ENCODE measurements at regions not wholly inside any gene's neighbourhood (a gene's known extent, or its start where the extent isn't known, plus 50 kb on each side); places are given as distances from the start of the nearest gene placed in this dataset.

DNA sequence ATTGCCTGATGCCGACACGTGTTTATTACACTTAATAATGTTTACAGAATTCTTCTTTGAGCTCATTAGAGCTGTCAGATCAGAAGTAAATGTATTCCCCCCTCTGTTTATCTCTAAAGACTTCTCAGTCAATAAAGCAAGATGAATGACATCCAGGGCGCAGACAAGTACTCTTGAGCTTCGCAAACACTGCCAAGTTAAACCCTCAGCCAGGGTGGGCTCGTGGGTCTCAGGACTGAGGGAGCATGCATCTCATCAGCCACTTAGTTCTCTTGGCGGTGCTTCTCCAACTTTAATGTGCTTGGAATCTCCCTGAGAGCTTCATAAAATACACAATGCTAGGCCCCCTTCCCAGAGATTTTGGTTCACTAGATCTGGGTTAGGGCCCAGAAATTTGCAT, 333.9 kb upstream of the THRB start:
- Histone ChIP-seq H3K36me3 (ENCODE audit: control insufficient read depth, insufficient read depth, low read length) (no peaks in the 10 kb centered on the region), H3K27me3 (ENCODE audit: control insufficient read depth, insufficient read depth, low read length) (no peaks in the 10 kb centered on the region), H3K4me3 (ENCODE audit: low read depth, low read length) (no peak overlapping the region), H3K9me3 (ENCODE audit: control insufficient read depth in 2 of 2, low read length in 2 of 2) (no peaks in the 10 kb centered on the region), H3K27ac (ENCODE audit: insufficient read depth, low read length, poor library complexity, severe bottlenecking) (no peak overlapping the region), H3K4me1 (ENCODE audit: control insufficient read depth, insufficient read depth, low read length, poor library complexity, severe bottlenecking) (no peaks in the 10 kb centered on the region)
- peaks cover 12% of the 10 kb centered on the region for H3K27me3 Mint-ChIP-seq
- H3K27ac Mint-ChIP-seq = no peak overlapping the region
- ATAC-seq (ENCODE audit: low read depth in 2 of 2) (no peak), DNase-seq (no peak)
- H3K4me1 Mint-ChIP-seq = no peaks in the 10 kb centered on the region
- peaks cover 0 to 7% (median 4%) of the 10 kb centered on the region in 7 donors for H3K9me3 Mint-ChIP-seq
- no peaks in the 10 kb centered on the region for H3K36me3 Mint-ChIP-seq
- no peak overlapping the region for H3K4me3 Mint-ChIP-seq

DNA sequence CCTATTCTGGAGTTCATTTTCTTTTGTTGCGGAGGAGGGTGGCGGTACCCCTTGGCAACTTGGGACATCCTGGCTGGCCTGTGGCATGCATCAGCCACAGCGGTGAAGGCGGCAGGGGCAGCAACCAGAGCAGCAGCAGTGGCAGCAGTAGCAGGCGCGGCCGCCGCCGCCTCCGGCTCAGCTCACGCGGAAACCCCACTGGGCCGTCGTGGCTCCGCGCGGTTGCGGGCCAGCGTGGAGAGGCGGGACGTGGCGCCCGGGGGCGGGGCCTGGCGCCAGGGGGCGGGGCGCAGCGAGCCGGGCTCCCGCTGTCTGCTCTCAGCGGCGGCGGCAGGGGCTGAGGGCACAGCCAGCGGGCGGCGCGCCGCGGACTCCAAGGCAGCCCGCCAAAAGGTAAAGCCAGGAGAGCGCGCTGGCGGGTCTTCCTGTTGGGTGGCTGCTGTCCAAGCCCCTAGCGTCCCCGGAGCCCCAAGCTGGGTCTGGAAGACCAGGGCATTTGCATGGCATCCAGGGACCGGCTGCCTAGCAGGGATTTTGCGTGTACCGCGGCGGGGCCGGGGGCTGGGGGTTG, 334.4 kb upstream of the THRB start:
- Mint-ChIP-seq H3K27me3 (peaks cover 12% of the 10 kb centered on the region), H3K36me3 (no peaks in the 10 kb centered on the region), H3K27ac (no peak overlapping the region), H3K4me3 (no peak overlapping the region), H3K4me1 (no peaks in the 10 kb centered on the region), H3K9me3 (peaks cover 0 to 7% (median 4%) of the 10 kb centered on the region in 7 donors)
- ATAC-seq (ENCODE audit: low read depth in 2 of 2) (no peak), DNase-seq (no peak)
- Histone ChIP-seq H3K27ac (ENCODE audit: insufficient read depth, low read length, poor library complexity, severe bottlenecking) (no peak overlapping the region), H3K4me3 (ENCODE audit: low read depth, low read length) (no peak overlapping the region), H3K9me3 (ENCODE audit: control insufficient read depth in 2 of 2, low read length in 2 of 2) (no peaks in the 10 kb centered on the region), H3K27me3 (ENCODE audit: control insufficient read depth, insufficient read depth, low read length) (no peaks in the 10 kb centered on the region), H3K4me1 (ENCODE audit: control insufficient read depth, insufficient read depth, low read length, poor library complexity, severe bottlenecking) (no peaks in the 10 kb centered on the region), H3K36me3 (ENCODE audit: control insufficient read depth, insufficient read depth, low read length) (no peaks in the 10 kb centered on the region)

- Histone ChIP-seq H3K9me3 (ENCODE audit: control insufficient read depth in 2 of 2, low read length in 2 of 2) (no peaks in the 10 kb centered on the region), H3K36me3 (ENCODE audit: control insufficient read depth, insufficient read depth, low read length) (no peaks in the 10 kb centered on the region), H3K4me1 (ENCODE audit: control insufficient read depth, insufficient read depth, low read length, poor library complexity, severe bottlenecking) (no peaks in the 10 kb centered on the region), H3K27ac (ENCODE audit: insufficient read depth, low read length, poor library complexity, severe bottlenecking) (no peak overlapping the region), H3K4me3 (ENCODE audit: low read depth, low read length) (no peak overlapping the region), H3K27me3 (ENCODE audit: control insufficient read depth, insufficient read depth, low read length) (no peaks in the 10 kb centered on the region)
- DNase-seq (no peak), ATAC-seq (ENCODE audit: low read depth in 2 of 2) (no peak)
- peaks cover 12% of the 10 kb centered on the region for H3K27me3 Mint-ChIP-seq
- peaks cover 0 to 8% (median 4%) of the 10 kb centered on the region in 7 donors for H3K9me3 Mint-ChIP-seq
- no peak overlapping the region for H3K27ac Mint-ChIP-seq
- H3K36me3 Mint-ChIP-seq = no peaks in the 10 kb centered on the region
- no peaks in the 10 kb centered on the region for H3K4me1 Mint-ChIP-seq
- no peak overlapping the region for H3K4me3 Mint-ChIP-seq
Measured at GRCh38 chr3:24829629-24830229, 335.1 kb upstream of the THRB start.

- Mint-ChIP-seq H3K9me3 (peaks cover 0 to 12% (median 6%) of the 10 kb centered on the region in 7 donors), H3K36me3 (no peaks in the 10 kb centered on the region), H3K4me3 (no peak overlapping the region), H3K4me1 (no peaks in the 10 kb centered on the region), H3K27me3 (peaks cover 12% of the 10 kb centered on the region), H3K27ac (no peak overlapping the region)
- DNase-seq (no peak), ATAC-seq (ENCODE audit: low read depth in 2 of 2) (no peak)
- no peak overlapping the region for H3K4me3 ChIP-seq (ENCODE audit: low read depth, low read length)
- no peak overlapping the region for H3K27ac ChIP-seq (ENCODE audit: insufficient read depth, low read length, poor library complexity, severe bottlenecking)
- H3K36me3 ChIP-seq (ENCODE audit: control insufficient read depth, insufficient read depth, low read length) = no peaks in the 10 kb centered on the region
- H3K9me3 ChIP-seq (ENCODE audit: control insufficient read depth in 2 of 2, low read length in 2 of 2) = no peaks in the 10 kb centered on the region
- H3K27me3 ChIP-seq (ENCODE audit: control insufficient read depth, insufficient read depth, low read length) = no peaks in the 10 kb centered on the region
- H3K4me1 ChIP-seq (ENCODE audit: control insufficient read depth, insufficient read depth, low read length, poor library complexity, severe bottlenecking) = no peaks in the 10 kb centered on the region
Measured at GRCh38 chr3:24830230-24831152, 335.8 kb upstream of the THRB start.

- Histone ChIP-seq H3K9me3 (ENCODE audit: control insufficient read depth in 2 of 2, low read length in 2 of 2) (no peaks in the 10 kb centered on the region), H3K4me1 (ENCODE audit: control insufficient read depth, insufficient read depth, low read length, poor library complexity, severe bottlenecking) (no peaks in the 10 kb centered on the region), H3K27me3 (ENCODE audit: control insufficient read depth, insufficient read depth, low read length) (no peaks in the 10 kb centered on the region), H3K36me3 (ENCODE audit: control insufficient read depth, insufficient read depth, low read length) (no peaks in the 10 kb centered on the region), H3K27ac (ENCODE audit: insufficient read depth, low read length, poor library complexity, severe bottlenecking) (no peak overlapping the region), H3K4me3 (ENCODE audit: low read depth, low read length) (no peak overlapping the region)
- Mint-ChIP-seq H3K4me1 (no peaks in the 10 kb centered on the region), H3K36me3 (no peaks in the 10 kb centered on the region), H3K4me3 (no peak overlapping the region), H3K9me3 (peaks cover 0 to 12% (median 6%) of the 10 kb centered on the region in 7 donors), H3K27me3 (peaks cover 12% of the 10 kb centered on the region), H3K27ac (no peak overlapping the region)
- ATAC-seq (ENCODE audit: low read depth in 2 of 2) (no peak), DNase-seq (no peak)
Measured at GRCh38 chr3:24831221-24831620, 336.6 kb upstream of the THRB start.

DNA sequence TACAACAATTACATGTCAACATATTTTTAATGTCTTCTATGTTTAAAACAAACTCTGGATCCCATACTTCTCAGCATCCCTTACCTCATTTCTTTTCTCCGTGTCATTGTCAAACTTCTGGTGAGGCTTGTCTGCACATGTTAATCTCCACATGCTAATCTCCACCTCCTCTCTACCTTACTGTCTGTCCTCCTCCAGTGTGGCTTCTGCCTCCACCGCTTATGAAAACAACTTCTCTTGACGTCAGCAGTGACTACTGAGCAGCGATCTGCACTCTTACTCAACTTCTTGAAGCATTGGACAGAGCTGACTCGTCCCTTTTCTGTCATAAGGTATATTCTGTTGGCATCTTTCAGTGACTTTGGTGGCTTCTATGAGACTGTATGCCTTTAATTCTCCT, 338.2 kb upstream of the THRB start:
- peaks cover 0 to 12% (median 4%) of the 10 kb centered on the region in 7 donors for H3K9me3 Mint-ChIP-seq

DNA sequence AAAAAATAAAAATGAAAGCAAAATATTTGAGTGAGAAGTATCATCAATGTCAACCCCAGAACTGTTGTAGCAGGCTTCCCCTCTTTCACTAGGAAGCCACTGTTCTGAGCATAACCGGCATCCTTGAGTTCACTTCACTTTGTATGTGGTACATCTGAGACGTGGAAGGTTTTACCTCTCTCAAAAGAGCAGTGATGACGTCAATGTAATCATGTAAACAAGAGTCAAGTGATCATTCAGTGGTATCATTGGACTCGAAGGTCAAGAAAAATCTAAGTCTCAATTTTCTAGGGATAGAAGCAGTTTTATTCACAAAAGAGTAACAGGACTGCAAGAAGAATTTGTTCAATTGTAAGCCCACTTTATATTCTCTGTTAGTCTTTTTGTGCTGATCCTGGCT, 339.8 kb upstream of the THRB start:
- Mint-ChIP-seq H3K36me3 (no peaks in the 10 kb centered on the region), H3K4me3 (no peak overlapping the region), H3K27me3 (peaks cover 12% of the 10 kb centered on the region), H3K4me1 (no peaks in the 10 kb centered on the region), H3K9me3 (peaks cover 0 to 12% (median 4%) of the 10 kb centered on the region in 7 donors), H3K27ac (no peak overlapping the region)
- Histone ChIP-seq H3K27me3 (ENCODE audit: control insufficient read depth, insufficient read depth, low read length) (no peaks in the 10 kb centered on the region), H3K36me3 (ENCODE audit: control insufficient read depth, insufficient read depth, low read length) (no peaks in the 10 kb centered on the region), H3K4me3 (ENCODE audit: low read depth, low read length) (no peak overlapping the region), H3K9me3 (ENCODE audit: control insufficient read depth in 2 of 2, low read length in 2 of 2) (no peaks in the 10 kb centered on the region), H3K4me1 (ENCODE audit: control insufficient read depth, insufficient read depth, low read length, poor library complexity, severe bottlenecking) (no peaks in the 10 kb centered on the region), H3K27ac (ENCODE audit: insufficient read depth, low read length, poor library complexity, severe bottlenecking) (no peak overlapping the region)
- DNase-seq = no peak
- ATAC-seq (ENCODE audit: low read depth in 2 of 2) = no peak

More for the DNA sequence above, 338.2 kb upstream of the THRB start:
- no peak for DNase-seq
- Histone ChIP-seq H3K27me3 (ENCODE audit: control insufficient read depth, insufficient read depth, low read length) (no peaks in the 10 kb centered on the region), H3K4me1 (ENCODE audit: control insufficient read depth, insufficient read depth, low read length, poor library complexity, severe bottlenecking) (no peaks in the 10 kb centered on the region), H3K9me3 (ENCODE audit: control insufficient read depth in 2 of 2, low read length in 2 of 2) (no peaks in the 10 kb centered on the region), H3K4me3 (ENCODE audit: low read depth, low read length) (no peak overlapping the region), H3K36me3 (ENCODE audit: control insufficient read depth, insufficient read depth, low read length) (no peaks in the 10 kb centered on the region), H3K27ac (ENCODE audit: insufficient read depth, low read length, poor library complexity, severe bottlenecking) (no peak overlapping the region)
- no peaks in the 10 kb centered on the region for H3K36me3 Mint-ChIP-seq
- no peak overlapping the region for H3K27ac Mint-ChIP-seq
- no peak for ATAC-seq (ENCODE audit: low read depth in 2 of 2)
- peaks cover 12% of the 10 kb centered on the region for H3K27me3 Mint-ChIP-seq
- no peak overlapping the region for H3K4me3 Mint-ChIP-seq
- H3K4me1 Mint-ChIP-seq = no peaks in the 10 kb centered on the region

All from CD4-positive, CD25-positive, alpha-beta regulatory T cell (primary cell).